ENCODE measurements at regions not wholly inside any gene's neighbourhood (a gene's known extent, or its start where the extent isn't known, plus 50 kb on each side); places are given as distances from the start of the nearest gene placed in this dataset.

DNA sequence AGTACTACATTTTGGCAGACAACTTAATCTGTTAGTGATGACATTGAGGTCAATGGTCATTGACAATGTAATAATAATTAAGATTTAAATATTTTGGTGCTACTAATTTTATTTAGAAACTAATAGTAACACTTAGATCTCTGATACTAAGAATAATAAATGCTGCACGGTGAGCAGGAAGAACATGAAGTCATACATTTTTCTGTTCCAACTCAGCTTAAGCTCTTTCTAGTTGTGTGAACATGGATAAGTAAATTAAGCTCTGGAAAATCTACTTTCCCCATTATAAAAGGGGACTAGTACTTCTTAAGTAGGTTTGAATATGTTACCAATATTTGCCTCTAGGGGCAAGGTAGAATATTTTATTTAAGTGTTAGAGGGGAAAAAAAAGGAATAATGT, 65.9 kb upstream of the MEOX2 start:
- ATAC-seq (no peak), DNase-seq (no peak)
- Histone ChIP-seq H3K4me1 (peaks cover 4% of the 10 kb centered on the region), H3K9me3 (no peaks in the 10 kb centered on the region), H3K4me3 (no peak overlapping the region), H3K27ac (no peak overlapping the region), H3K36me3 (ENCODE audit: insufficient read depth in 1 of 2, low read depth in 1 of 2) (no peaks in the 10 kb centered on the region), H3K27me3 (ENCODE audit: insufficient read depth in 3 of 3, low read length in 2 of 3) (no peaks in the 10 kb centered on the region)
- TF ChIP-seq, protein P1, sequence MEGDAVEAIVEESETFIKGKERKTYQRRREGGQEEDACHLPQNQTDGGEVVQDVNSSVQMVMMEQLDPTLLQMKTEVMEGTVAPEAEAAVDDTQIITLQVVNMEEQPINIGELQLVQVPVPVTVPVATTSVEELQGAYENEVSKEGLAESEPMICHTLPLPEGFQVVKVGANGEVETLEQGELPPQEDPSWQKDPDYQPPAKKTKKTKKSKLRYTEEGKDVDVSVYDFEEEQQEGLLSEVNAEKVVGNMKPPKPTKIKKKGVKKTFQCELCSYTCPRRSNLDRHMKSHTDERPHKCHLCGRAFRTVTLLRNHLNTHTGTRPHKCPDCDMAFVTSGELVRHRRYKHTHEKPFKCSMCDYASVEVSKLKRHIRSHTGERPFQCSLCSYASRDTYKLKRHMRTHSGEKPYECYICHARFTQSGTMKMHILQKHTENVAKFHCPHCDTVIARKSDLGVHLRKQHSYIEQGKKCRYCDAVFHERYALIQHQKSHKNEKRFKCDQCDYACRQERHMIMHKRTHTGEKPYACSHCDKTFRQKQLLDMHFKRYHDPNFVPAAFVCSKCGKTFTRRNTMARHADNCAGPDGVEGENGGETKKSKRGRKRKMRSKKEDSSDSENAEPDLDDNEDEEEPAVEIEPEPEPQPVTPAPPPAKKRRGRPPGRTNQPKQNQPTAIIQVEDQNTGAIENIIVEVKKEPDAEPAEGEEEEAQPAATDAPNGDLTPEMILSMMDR (IDR thresholded peaks at IDR 0.05) = no peak
- WGBS, 3 donors = 10 to 17% (median 12%) methylated on average over 1 of the region's 1 CpG
- intact Hi-C loops (cut with DNase I) = no loop called here

DNA sequence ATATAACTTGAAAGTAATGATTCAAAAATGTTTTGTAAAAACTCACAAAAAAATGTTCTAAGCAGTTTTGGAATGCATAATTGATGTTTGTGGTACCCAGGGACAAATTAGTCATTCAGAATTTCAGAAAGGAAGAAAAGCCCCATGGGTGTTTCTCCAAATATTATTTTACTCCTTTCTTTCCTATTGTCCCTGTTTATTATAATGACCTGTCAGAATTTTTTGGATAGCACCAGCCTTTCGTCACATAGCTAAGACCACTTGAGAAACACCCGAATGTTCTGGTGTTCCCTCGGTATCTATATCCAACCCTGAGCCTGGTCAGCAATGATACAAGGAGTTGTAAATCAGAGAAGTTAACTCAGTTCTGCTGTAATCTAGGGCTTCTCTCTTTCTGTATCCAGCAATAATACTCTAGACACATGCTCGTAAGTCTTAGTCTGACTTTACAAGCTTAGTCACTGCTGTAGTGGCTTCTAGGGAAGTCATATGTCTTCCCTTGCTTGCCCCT, 64.8 kb upstream of the MEOX2 start:
- DNase-seq = no peak
- intact Hi-C loops (cut with DNase I) = no loop called here
- TF ChIP-seq, protein P1 (IDR thresholded peaks at IDR 0.05) = no peak
- 55 to 61% (median 60%) methylated on average over 4 of the region's 4 CpGs for WGBS, 3 donors
- H3K36me3 ChIP-seq (ENCODE audit: insufficient read depth in 1 of 2, low read depth in 1 of 2) = no peaks in the 10 kb centered on the region
- peak overlapping the region; percentile 17 for H3K27ac ChIP-seq
- peak in 3 of 4 donors; percentile 21 to 37 (median 27) for ATAC-seq
- H3K27me3 ChIP-seq (ENCODE audit: insufficient read depth in 3 of 3, low read length in 2 of 3) = no peaks in the 10 kb centered on the region
- peaks cover 8% of the 10 kb centered on the region for H3K4me1 ChIP-seq
- no peaks in the 10 kb centered on the region for H3K9me3 ChIP-seq
- H3K4me3 ChIP-seq = no peak overlapping the region

DNA sequence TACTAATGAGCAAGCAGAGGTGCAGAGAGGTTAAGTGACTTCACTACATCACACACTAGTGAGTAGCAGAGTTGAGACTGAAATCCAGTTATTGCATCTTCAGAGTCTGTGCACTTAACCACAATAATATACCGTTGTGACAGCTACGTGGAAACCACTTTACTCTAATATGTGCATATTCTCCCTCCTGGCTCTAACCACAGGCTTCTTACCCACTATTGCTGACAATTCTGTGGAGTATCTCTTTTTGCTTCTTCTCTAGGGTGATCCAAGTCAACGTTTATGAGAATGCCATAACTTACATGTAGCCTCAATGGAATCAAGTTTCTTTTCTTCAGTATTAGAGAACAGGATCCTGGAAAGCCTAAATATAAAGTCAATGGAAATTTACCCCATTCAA, 64.2 kb upstream of the MEOX2 start:
- TF ChIP-seq, protein P1 (IDR thresholded peaks at IDR 0.05) = no peak
- Histone ChIP-seq H3K36me3 (ENCODE audit: insufficient read depth in 1 of 2, low read depth in 1 of 2) (no peaks in the 10 kb centered on the region), H3K27me3 (ENCODE audit: insufficient read depth in 3 of 3, low read length in 2 of 3) (no peaks in the 10 kb centered on the region), H3K4me1 (peaks cover 8% of the 10 kb centered on the region), H3K9me3 (no peaks in the 10 kb centered on the region), H3K4me3 (no peak overlapping the region), H3K27ac (no peak overlapping the region)
- intact Hi-C loops (cut with DNase I) = no loop called here
- WGBS, 3 donors = 70 to 74% (median 71%) methylated on average over 3 of the region's 3 CpGs
- ATAC-seq (no peak), DNase-seq (no peak)

DNA sequence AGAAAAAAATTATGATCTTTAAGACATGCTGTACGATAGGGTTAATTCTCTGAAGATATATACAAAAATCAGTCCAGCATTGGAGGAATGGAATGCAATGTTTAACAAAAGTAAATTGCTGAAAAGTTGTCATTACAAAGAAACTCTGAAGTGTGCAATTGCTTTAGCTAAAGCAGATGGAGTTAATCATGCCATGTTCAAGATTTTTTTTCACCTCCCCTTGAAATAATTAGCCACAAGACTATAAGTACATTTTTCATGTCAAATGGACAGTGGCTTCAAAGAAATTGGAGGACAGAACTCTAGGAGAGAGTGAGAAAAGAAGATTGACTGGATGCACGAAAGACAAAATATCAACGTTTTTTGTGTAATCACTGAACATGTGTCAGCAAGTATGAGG, 63.1 kb upstream of the MEOX2 start:
- Histone ChIP-seq H3K4me3 (no peak overlapping the region), H3K27me3 (ENCODE audit: insufficient read depth in 3 of 3, low read length in 2 of 3) (no peaks in the 10 kb centered on the region), H3K27ac (no peak overlapping the region), H3K9me3 (no peaks in the 10 kb centered on the region), H3K4me1 (peaks cover 8% of the 10 kb centered on the region), H3K36me3 (ENCODE audit: insufficient read depth in 1 of 2, low read depth in 1 of 2) (no peaks in the 10 kb centered on the region)
- intact Hi-C loops (cut with DNase I) = loop anchor here in 1 of 2 donors (10.0 kb wide), 1 partner anchor 315 kb away; no protein-coding TSS in a partner anchor
- 82 to 86% (median 83%) methylated on average over 3 of the region's 3 CpGs for WGBS, 3 donors
- TF ChIP-seq, protein P1 (IDR thresholded peaks at IDR 0.05) = no peak
- ATAC-seq (no peak), DNase-seq (no peak)

DNA sequence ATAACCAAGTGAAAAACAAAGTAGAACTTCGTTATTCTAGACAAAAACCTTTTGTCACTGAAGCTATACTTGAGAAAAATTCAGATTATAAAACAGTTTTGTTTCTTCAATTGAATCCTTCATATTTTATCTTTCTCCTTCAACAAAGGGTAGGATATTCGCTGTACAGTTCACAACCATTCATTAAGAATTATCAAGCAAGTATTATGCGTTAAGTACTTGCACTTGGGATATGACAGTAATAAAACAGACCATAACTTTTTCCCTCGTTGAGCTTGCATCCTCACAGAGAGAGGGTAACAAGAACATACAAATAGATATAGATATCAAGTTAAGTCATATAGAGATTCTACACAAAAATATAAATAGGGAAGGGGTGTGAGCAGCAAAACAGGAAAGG, 61.2 kb upstream of the MEOX2 start:
- no peak overlapping the region for H3K27ac ChIP-seq
- TF ChIP-seq, protein P1 (IDR thresholded peaks at IDR 0.05) = no peak

More for the DNA sequence above, 61.2 kb upstream of the MEOX2 start:
- Histone ChIP-seq H3K4me3 (no peak overlapping the region), H3K9me3 (no peaks in the 10 kb centered on the region), H3K36me3 (ENCODE audit: insufficient read depth in 1 of 2, low read depth in 1 of 2) (no peaks in the 10 kb centered on the region), H3K4me1 (peaks cover 8% of the 10 kb centered on the region), H3K27me3 (ENCODE audit: insufficient read depth in 3 of 3, low read length in 2 of 3) (no peaks in the 10 kb centered on the region)
- intact Hi-C loops (cut with DNase I) = loop anchor here in 1 of 2 donors (10.0 kb wide), 1 partner anchor 317 kb away; no protein-coding TSS in a partner anchor
- ATAC-seq (no peak), DNase-seq (no peak)
- WGBS, 3 donors = 46 to 47% (median 47%) methylated on average over 4 of the region's 4 CpGs
